Fibroblast of mammary gland (primary cell): ENCODE measurements at regions not wholly inside any gene's neighbourhood (a gene's known extent, or its start where the extent isn't known, plus 50 kb on each side); places are given as distances from the start of the nearest gene placed in this dataset.
"Not testable (repeated sequence)": the region's sequence is repeated elsewhere in the genome, so short reads cannot be mapped to it uniquely, and the experiment has no call there.

Experiments used
- DNase-seq: peaks from one replicate; pipeline ENCODE4 v3.0.0-alpha.2; 2010; ENCODE audit warnings: low read depth
- H3K4me3 ChIP-seq: 2 replicates; pipeline ENCODE4 v1.5.1; 2011; ENCODE audit warnings: low read depth, mild to moderate bottlenecking, low read length, moderate library complexity; ENCODE audit not compliant: control insufficient read depth
- CTCF ChIP-seq: conservative IDR thresholded peaks from 2 replicates; pipeline ENCODE4 v1.5.1; 2011; ENCODE audit warnings: low read depth, low read length, inconsistent platforms; ENCODE audit not compliant: control insufficient read depth, insufficient read depth

- no peak for TF ChIP-seq CTCF
- H3K4me3 ChIP-seq: no peak overlapping the region
- no peak for DNase-seq
These were observed 72.5 kb upstream of the NEDD9 start for GRCh38 chr6:11304946-11305345.

- H3K4me3 ChIP-seq, DNase-seq: not testable (repeated sequence)
These were observed 67.5 kb upstream of the NEDD9 start for GRCh38 chr6:11299876-11300428.

- H3K4me3 ChIP-seq, DNase-seq: not testable (repeated sequence)
These were observed 66.9 kb upstream of the NEDD9 start for GRCh38 chr6:11299421-11299784.

GRCh38 chr6:11298651-11299420 lies 66.4 kb upstream of the NEDD9 start:
- H3K4me3 ChIP-seq: no peak overlapping the region
- no peak for DNase-seq
- no peak for TF ChIP-seq CTCF

- TF ChIP-seq CTCF: no peak
- DNase-seq: no peak
- no peak overlapping the region for H3K4me3 ChIP-seq
These were observed 64.9 kb upstream of the NEDD9 start for GRCh38 chr6:11297376-11297729.

GRCh38 chr6:11296449-11297375 lies 64.2 kb upstream of the NEDD9 start:
- no peak for DNase-seq
- TF ChIP-seq CTCF: no peak
- no peak overlapping the region for H3K4me3 ChIP-seq

GRCh38 chr6:11295969-11296368 lies 63.5 kb upstream of the NEDD9 start:
- H3K4me3 ChIP-seq: no peak overlapping the region
- no peak for DNase-seq
- no peak for TF ChIP-seq CTCF
